Stimulated activated naive CD8-positive, alpha-beta T cell treated with anti-CD3 and anti-CD28 coated beads, Interleukin-15, Interleukin-2, amounts not matched to agents 100 U/mL and 50 U/mL, for 24 hours (primary cell): ENCODE measurements at regions not wholly inside any gene's neighbourhood (a gene's known extent, or its start where the extent isn't known, plus 50 kb on each side); places are given as distances from the start of the nearest gene placed in this dataset.
"Not testable (repeated sequence)": the region's sequence is repeated elsewhere in the genome, so short reads cannot be mapped to it uniquely, and the experiment has no call there.

Source experiments
- ATAC-seq: fragments of 150-1000 bp; cut with Tn5 transposase; one replicate; pipeline ENCODE4 v1.10.0; 2021
- DNase-seq: peaks from one replicate; pipeline ENCODE4 v3.0.0; 2021

GRCh38 chr6:12546410-12547002, 170.1 kb upstream of the PHACTR1 start:
- no peak for ATAC-seq
- DNase-seq = no peak

- DNase-seq (no peak), ATAC-seq (no peak)
Measured at GRCh38 chr6:12548526-12548925, 168.0 kb upstream of the PHACTR1 start.

- DNase-seq, ATAC-seq: not testable (repeated sequence)
Measured at GRCh38 chr6:12549445-12549844, 167.1 kb upstream of the PHACTR1 start.

GRCh38 chr6:12554820-12555219, 161.7 kb upstream of the PHACTR1 start:
- not testable (repeated sequence) for ATAC-seq, DNase-seq

GRCh38 chr6:12555267-12555666, 161.3 kb upstream of the PHACTR1 start:
- no peak for ATAC-seq
- DNase-seq = no peak

GRCh38 chr6:12555781-12556180, 160.8 kb upstream of the PHACTR1 start:
- DNase-seq (no peak), ATAC-seq (no peak)

GRCh38 chr6:12557765-12558164, 158.8 kb upstream of the PHACTR1 start:
- DNase-seq (no peak), ATAC-seq (no peak)

GRCh38 chr6:12560315-12560714, 156.3 kb upstream of the PHACTR1 start:
- no peak for ATAC-seq
- no peak for DNase-seq

GRCh38 chr6:12566618-12567123, 149.9 kb upstream of the PHACTR1 start:
- ATAC-seq (no peak), DNase-seq (no peak)

GRCh38 chr6:12567682-12568081, 148.9 kb upstream of the PHACTR1 start:
- DNase-seq = no peak
- no peak for ATAC-seq

- DNase-seq (no peak), ATAC-seq (no peak)
Measured at GRCh38 chr6:12569646-12570045, 146.9 kb upstream of the PHACTR1 start.

GRCh38 chr6:12570461-12571030, 146.0 kb upstream of the PHACTR1 start:
- ATAC-seq (no peak), DNase-seq (no peak)

GRCh38 chr6:12572896-12573827, 143.4 kb upstream of the PHACTR1 start:
- DNase-seq (no peak), ATAC-seq (no peak)

- ATAC-seq (no peak), DNase-seq (no peak)
Measured at GRCh38 chr6:12575961-12576360, 140.6 kb upstream of the PHACTR1 start.

- no peak for DNase-seq
- ATAC-seq = no peak
Measured at GRCh38 chr6:12576389-12576788, 140.2 kb upstream of the PHACTR1 start.

GRCh38 chr6:12577124-12577850, 139.3 kb upstream of the PHACTR1 start:
- DNase-seq (no peak), ATAC-seq (no peak)

GRCh38 chr6:12578097-12578496, 138.5 kb upstream of the PHACTR1 start:
- no peak for ATAC-seq

GRCh38 chr6:12578751-12579150, 137.8 kb upstream of the PHACTR1 start:
- DNase-seq (no peak), ATAC-seq (no peak)

More at GRCh38 chr6:12578097-12578496, 138.5 kb upstream of the PHACTR1 start:
- DNase-seq = no peak

- ATAC-seq = no peak
Measured at GRCh38 chr6:12580290-12580689, 136.3 kb upstream of the PHACTR1 start.

GRCh38 chr6:12582421-12583110, 134.0 kb upstream of the PHACTR1 start:
- ATAC-seq = no peak
- DNase-seq = no peak

More at GRCh38 chr6:12580290-12580689, 136.3 kb upstream of the PHACTR1 start:
- DNase-seq = no peak

- DNase-seq (no peak), ATAC-seq (no peak)
Measured at GRCh38 chr6:12584631-12585405, 131.7 kb upstream of the PHACTR1 start.
